PFSK-1 (cell line): ENCODE measurements at regions not wholly inside any gene's neighbourhood (a gene's known extent, or its start where the extent isn't known, plus 50 kb on each side); places are given as distances from the start of the nearest gene placed in this dataset.

Experiments used
- FOXP2 ChIP-seq: optimal IDR thresholded peaks from 2 replicates; pipeline ENCODE3; 2011; ENCODE audit warnings: borderline replicate concordance, control low read depth, inconsistent platforms; ENCODE audit not compliant: insufficient read depth; ENCODE audit errors: extremely low read length, extremely low read depth
- POLR2AphosphoS5 ChIP-seq: IDR thresholded peaks from 2 replicates; pipeline ENCODE4 v1.6.1; 2012; ENCODE audit warnings: low read depth, mild to moderate bottlenecking, control low read depth, low read length, moderate library complexity
- REST ChIP-seq, 2 experiments: IDR thresholded peaks; 2 replicates each; pipeline versions ENCODE4 v1.6.1 to v1.8.0; 2011 to 2012; ENCODE audit warnings: low read depth in 2 of 2, low read length in 2 of 2, control low read depth in 1 of 2, inconsistent platforms in 1 of 2, mild to moderate bottlenecking in 1 of 2, moderate library complexity in 1 of 2; ENCODE audit not compliant: insufficient read depth in 1 of 2
- SIN3A ChIP-seq: IDR thresholded peaks from 2 replicates; pipeline ENCODE4 v1.6.1; 2012; ENCODE audit warnings: mild to moderate bottlenecking, low read length, moderate library complexity, borderline replicate concordance; ENCODE audit not compliant: insufficient read depth
- TAF1 ChIP-seq: IDR thresholded peaks from 2 replicates; pipeline ENCODE4 v1.6.1; 2012; ENCODE audit warnings: low read length, control low read depth, borderline replicate concordance; ENCODE audit not compliant: insufficient read depth

GRCh38 chr20:7010527-7010926 is 243.0 kb downstream of the BMP2 start:
- TF ChIP-seq REST (IDR thresholded peaks at IDR 0.05; ENCODE audit: insufficient read depth in 1 of 2, low read depth in 2 of 2, low read length in 2 of 2): no peak
- TF ChIP-seq FOXP2: no peak
- TF ChIP-seq TAF1: no peak
- TF ChIP-seq POLR2AphosphoS5: no peak
- TF ChIP-seq SIN3A: no peak

- TF ChIP-seq REST (IDR thresholded peaks at IDR 0.05; ENCODE audit: insufficient read depth in 1 of 2, low read depth in 2 of 2, low read length in 2 of 2): no peak
- no peak for TF ChIP-seq FOXP2
- TF ChIP-seq TAF1: no peak
- no peak for TF ChIP-seq POLR2AphosphoS5
- no peak for TF ChIP-seq SIN3A
These were observed 247.8 kb downstream of the BMP2 start for GRCh38 chr20:7015257-7015656.

GRCh38 chr20:7022597-7022996 is 255.1 kb downstream of the BMP2 start:
- TF ChIP-seq SIN3A (no peak), TAF1 (no peak), FOXP2 (no peak)

GRCh38 chr20:7025635-7026034 is 258.1 kb downstream of the BMP2 start:
- no peak for TF ChIP-seq SIN3A
- no peak for TF ChIP-seq REST (IDR thresholded peaks at IDR 0.05; ENCODE audit: insufficient read depth in 1 of 2, low read depth in 2 of 2, low read length in 2 of 2)
- no peak for TF ChIP-seq FOXP2
- TF ChIP-seq TAF1: no peak
- TF ChIP-seq POLR2AphosphoS5: no peak

GRCh38 chr20:7029019-7029418 is 261.5 kb downstream of the BMP2 start:
- no peak for TF ChIP-seq SIN3A
- TF ChIP-seq REST (IDR thresholded peaks at IDR 0.05; ENCODE audit: insufficient read depth in 1 of 2, low read depth in 2 of 2, low read length in 2 of 2): no peak
- no peak for TF ChIP-seq FOXP2
- TF ChIP-seq TAF1: no peak
- TF ChIP-seq POLR2AphosphoS5: no peak
